A549 (cell line): ENCODE measurements at regions not wholly inside any gene's neighbourhood (a gene's known extent, or its start where the extent isn't known, plus 50 kb on each side); places are given as distances from the start of the nearest gene placed in this dataset.
A peak's percentile ranks its signal among the peaks of the same experiment; 100 is the strongest.

ENCODE experiments used
- ATAC-seq, 2 experiments: fragments of 200-7000 bp in 1 of 2; fragments of >200 bp in 1 of 2; cut with Nextera tagmentation in 1 of 2; cut with Tn5 transposase in 1 of 2; 3 replicates each; pipeline versions ENCODE4 v1.8.0 to v1.9.1; 2018 to 2020; ENCODE audit warnings: mild to moderate bottlenecking in 1 of 2, moderate library complexity in 1 of 2
- CTCF ChIA-PET: fragments of 300-600 bp; sonication (Branson Sonifier 250); formaldehyde crosslinking; extraction: SDS; loops from one replicate; lab custom pipeline; 2021; ENCODE audit warnings: antibody characterized with exemption, inconsistent platforms; lab: Yijun Ruan, JAX
- POLR2A ChIA-PET: fragments of 350-600 bp; formaldehyde crosslinking; extraction: SDS; loops from one replicate; lab custom pipeline; 2021; ENCODE audit warnings: antibody characterized with exemption, inconsistent platforms; lab: Yijun Ruan, JAX
- DNase-seq, 2 experiments: peaks; one replicate each; pipeline versions ENCODE4 v3.0.0 to v3.0.0-alpha.2; 2011 to 2016; ENCODE audit warnings: low read depth in 1 of 2, low spot score in 1 of 2
- FAIRE-seq: peaks from 2 replicates; lab custom pipeline; 2011; peaks lifted over from hg19 to GRCh38; lab: Jason Lieb, UNC
- H3K27ac ChIP-seq, 2 experiments: fragments of >200 bp; sonication (Bioruptor Twin); formaldehyde crosslinking; 3 replicates each; pipeline ENCODE4 v1.5.1; 2016 to 2017
- H3K4me1 ChIP-seq: fragments of >200 bp; sonication (Bioruptor Twin); formaldehyde crosslinking; 3 replicates; pipeline ENCODE4 v1.6.1; 2016
- H3K4me2 ChIP-seq: fragments of >200 bp; sonication (Bioruptor Twin); formaldehyde crosslinking; 3 replicates; pipeline ENCODE4 v1.6.1; 2016
- H3K4me3 ChIP-seq: fragments of >200 bp; sonication (Bioruptor Twin); formaldehyde crosslinking; 3 replicates; pipeline ENCODE4 v1.5.1; 2016
- H3K9me3 ChIP-seq: fragments of >200 bp; sonication (Bioruptor Twin); formaldehyde crosslinking; 3 replicates; pipeline ENCODE4 v1.6.1; 2016
- BHLHE40 ChIP-seq: IDR thresholded peaks from 2 replicates; pipeline ENCODE4 v1.6.1; 2012; ENCODE audit warnings: low read depth, low read length, inconsistent platforms
- CEBPB ChIP-seq, 2 experiments: fragments of >200 bp in 1 of 2; sonication (Bioruptor Twin) in 1 of 2; formaldehyde crosslinking in 1 of 2; IDR thresholded peaks; 2 replicates each; pipeline ENCODE4 v1.6.1; 2012 to 2016
- CTCF ChIP-seq: fragments of >200 bp; sonication (Bioruptor Twin); formaldehyde crosslinking; IDR thresholded peaks from 3 replicates; pipeline ENCODE4 v1.5.1; 2016
- EHF ChIP-seq: fragments of 250-450 bp; sonication (Bioruptor Pico); IDR thresholded peaks from 2 replicates; pipeline ENCODE4 v1.5.0; 2020; ENCODE audit warnings: mild to moderate bottlenecking
- HDAC2 ChIP-seq: fragments of 200-600 bp; sonication (generic); IDR thresholded peaks from 2 replicates; pipeline ENCODE4 v1.6.1; 2016
- HOXA7 ChIP-seq: fragments of 250-450 bp; sonication (Bioruptor Pico); IDR thresholded peaks from 2 replicates; pipeline ENCODE4 v1.5.0; 2020; ENCODE audit warnings: mild to moderate bottlenecking, moderate library complexity
- MAX ChIP-seq: IDR thresholded peaks from 2 replicates; pipeline ENCODE4 v1.6.1; 2012
- MAZ ChIP-seq: fragments of 150-350 bp; IDR thresholded peaks from 2 replicates; pipeline ENCODE4 v1.6.1; 2014; ENCODE audit warnings: antibody characterized with exemption, low read depth, low read length, borderline replicate concordance
- MYC ChIP-seq: IDR thresholded peaks from 2 replicates; pipeline ENCODE4 v1.6.1; 2012; ENCODE audit warnings: mild to moderate bottlenecking, inconsistent platforms, low read length, improper control_type of control experiment, borderline replicate concordance
- NPAS2 ChIP-seq: fragments of 250-450 bp; sonication (Bioruptor Pico); IDR thresholded peaks from 2 replicates; pipeline ENCODE4 v1.8.0; 2022; ENCODE audit warnings: mild to moderate bottlenecking, moderate library complexity, borderline replicate concordance
- PBX3 ChIP-seq: IDR thresholded peaks from 2 replicates; pipeline ENCODE4 v1.6.1; 2012
- RCOR1 ChIP-seq: fragments of 150-350 bp; IDR thresholded peaks from 2 replicates; pipeline ENCODE4 v1.6.1; 2014; ENCODE audit warnings: antibody characterized with exemption, low read length, low read depth
- REST ChIP-seq: fragments of 200-600 bp; sonication (generic); IDR thresholded peaks from 2 replicates; pipeline ENCODE4 v1.6.1; 2016; ENCODE audit warnings: antibody characterized with exemption, mild to moderate bottlenecking, moderate library complexity
- RFX5 ChIP-seq: fragments of 450-650 bp; IDR thresholded peaks from 2 replicates; pipeline ENCODE4 v1.7.1; 2014; ENCODE audit warnings: antibody characterized with exemption, mild to moderate bottlenecking, moderate library complexity
- TFCP2L1 ChIP-seq: fragments of 250-450 bp; sonication (Bioruptor Pico); IDR thresholded peaks from 2 replicates; pipeline ENCODE4 v1.5.0; 2021; ENCODE audit warnings: mild to moderate bottlenecking
- USF2 ChIP-seq: fragments of 450-650 bp; IDR thresholded peaks from 2 replicates; pipeline ENCODE4 v1.6.1; 2014; ENCODE audit warnings: antibody characterized with exemption
- ZC3H11A ChIP-seq: fragments of 450-650 bp; IDR thresholded peaks from 2 replicates; pipeline ENCODE4 v1.6.1; 2014; ENCODE audit warnings: antibody characterized with exemption, mild to moderate bottlenecking
- ZNF302 ChIP-seq: fragments of 250-450 bp; sonication (Bioruptor Pico); IDR thresholded peaks from 2 replicates; pipeline ENCODE4 v1.9.0; 2021; ENCODE audit warnings: inconsistent platforms, mild to moderate bottlenecking, moderate library complexity
- ZSCAN20 ChIP-seq: fragments of 250-450 bp; sonication (Bioruptor Pico); IDR thresholded peaks from 2 replicates; pipeline ENCODE4 v1.8.0; 2022; ENCODE audit warnings: mild to moderate bottlenecking, moderate library complexity
- WGBS: methylation state at CpG from one replicate; pipeline ENCODE4 v1.1.6; 2017; ENCODE audit errors: missing lambda C conversion rate; 5-methylcytosine and 5-hydroxymethylcytosine counted together

GRCh38 chr14:66045572-66046021 is 440.6 kb upstream of the CCDC196 start:
- ATAC-seq: no peak

GRCh38 chr14:66046035-66046434 is 440.1 kb upstream of the CCDC196 start:
- TF ChIP-seq PBX3 (no peak), CTCF (no peak), REST (no peak), USF2 (peak; percentile 57), MAZ (no peak), MAX (no peak)
- no peak overlapping the region for H3K4me2 ChIP-seq
- H3K27ac ChIP-seq: no peak overlapping the region
- no peaks in the 10 kb centered on the region for H3K9me3 ChIP-seq
- ChIA-PET POLR2A (no interaction called here), CTCF (no interaction called here)
- no peak overlapping the region for H3K4me3 ChIP-seq
- ATAC-seq: no peak
- 30% methylated on average over 1 of the region's 1 CpG for WGBS
- no peak for DNase-seq
- no peaks in the 10 kb centered on the region for H3K4me1 ChIP-seq
- FAIRE-seq: no peak

More at GRCh38 chr14:66045572-66046021, 440.6 kb upstream of the CCDC196 start:
- H3K9me3 ChIP-seq: no peaks in the 10 kb centered on the region
- FAIRE-seq (no peak), DNase-seq (no peak)
- no peak overlapping the region for H3K4me3 ChIP-seq
- TF ChIP-seq EHF (CRISPR knock-in tag): no peak
- no peak for TF ChIP-seq HOXA7 (CRISPR knock-in tag)
- TF ChIP-seq TFCP2L1 (CRISPR knock-in tag): no peak
- TF ChIP-seq CEBPB (IDR thresholded peaks at IDR 0.05): no peak
- TF ChIP-seq NPAS2 (CRISPR knock-in tag): no peak
- TF ChIP-seq REST: no peak
- no peak for TF ChIP-seq HDAC2
- no peak for TF ChIP-seq RFX5
- TF ChIP-seq ZSCAN20: no peak
- TF ChIP-seq ZNF302 (CRISPR knock-in tag): no peak
- TF ChIP-seq RCOR1: no peak
- TF ChIP-seq MYC: no peak
- TF ChIP-seq ZC3H11A: no peak
- no peak for TF ChIP-seq BHLHE40
- TF ChIP-seq, all 56 proteins: peak for 0
- ChIA-PET CTCF (interaction anchor here (1.4 kb wide), 1 partner anchor 27 kb away, joined by 3 read pairs; no protein-coding TSS in a partner anchor), POLR2A (no interaction called here)
- H3K4me1 ChIP-seq: no peaks in the 10 kb centered on the region
- H3K4me2 ChIP-seq: no peak overlapping the region
- H3K27ac ChIP-seq: no peak overlapping the region
- WGBS: 21% methylated on average over 7 of the region's 7 CpGs
